H1 (cell line): ENCODE measurements at regions not wholly inside any gene's neighbourhood (a gene's known extent, or its start where the extent isn't known, plus 50 kb on each side); places are given as distances from the start of the nearest gene placed in this dataset.

ENCODE experiments used
- CTCF ChIA-PET: fragments of 300-600 bp; sonication (Branson Sonifier 250); formaldehyde crosslinking; loops from one replicate; lab custom pipeline; 2021; ENCODE audit not compliant: partially characterized antibody; lab: Charles Lee
- POLR2A ChIA-PET: fragments of 300-600 bp; sonication (Branson Sonifier 250); formaldehyde crosslinking; loops from one replicate; lab custom pipeline; 2021; ENCODE audit warnings: inconsistent platforms; ENCODE audit not compliant: partially characterized antibody; lab: Charles Lee
- DNase-seq, 2 experiments: peaks; one replicate each; pipeline versions ENCODE4 v3.0.0 to v3.0.0-alpha.2; 2010 to 2022; ENCODE audit warnings: low spot score in 2 of 2, low read depth in 1 of 2, mixed read lengths in 1 of 2
- FAIRE-seq: peaks from 2 replicates; lab custom pipeline; 2011; peaks lifted over from hg19 to GRCh38; lab: Jason Lieb, UNC
- H2AFZ ChIP-seq: 2 replicates; pipeline ENCODE4 v1.8.1; 2012; ENCODE audit warnings: low read length, inconsistent platforms
- H2AK5ac ChIP-seq: 2 replicates; pipeline ENCODE4 v1.6.1; 2013; ENCODE audit warnings: low read depth, low read length
- H2BK120ac ChIP-seq: replicated peaks from 2 replicates; pipeline ENCODE3; 2013; ENCODE audit warnings: low read depth, low read length, inconsistent platforms
- H2BK12ac ChIP-seq: 2 replicates; pipeline ENCODE4 v1.6.1; 2013; ENCODE audit warnings: low read depth, low read length
- H2BK15ac ChIP-seq: 2 replicates; pipeline ENCODE4 v1.6.1; 2013; ENCODE audit warnings: low read length
- H2BK20ac ChIP-seq: 2 replicates; pipeline ENCODE4 v1.6.1; 2013; ENCODE audit warnings: low read length
- H2BK5ac ChIP-seq: 2 replicates; pipeline ENCODE4 v1.6.1; 2013; ENCODE audit warnings: low read depth, low read length
- H3K14ac ChIP-seq: 2 replicates; pipeline ENCODE4 v1.6.1; 2013; ENCODE audit warnings: inconsistent platforms; ENCODE audit not compliant: insufficient read length
- H3K18ac ChIP-seq: 2 replicates; pipeline ENCODE4 v1.6.1; 2013; ENCODE audit warnings: low read length; ENCODE audit errors: extremely low read depth
- H3K23ac ChIP-seq: 2 replicates; pipeline ENCODE4 v1.6.1; 2013; ENCODE audit warnings: inconsistent platforms; ENCODE audit not compliant: insufficient read length
- H3K23me2 ChIP-seq: 2 replicates; pipeline ENCODE4 v1.6.1; 2013; ENCODE audit warnings: low read depth, low read length
- H3K27ac ChIP-seq: 2 replicates; pipeline ENCODE4 v1.6.1; 2011; ENCODE audit warnings: low read depth, low read length, inconsistent platforms
- H3K27me3 ChIP-seq, 4 experiments: replicated peaks in 1 of 4; 1 replicate in 1 of 4; 2 replicates in 3 of 4; pipeline versions ENCODE4 v1.6.1 to v1.8.1; 2011 to 2013; ENCODE audit warnings: low read length in 3 of 4, mild to moderate bottlenecking in 3 of 4, inconsistent platforms in 2 of 4, mixed read lengths in 2 of 4, moderate library complexity in 1 of 4; ENCODE audit not compliant: control insufficient read depth in 3 of 4, insufficient read depth in 3 of 4; ENCODE audit errors: extremely low read depth in 1 of 4
- H3K36me3 ChIP-seq, 4 experiments: 2 replicates each; pipeline versions ENCODE4 v1.6.1 to v1.8.1; 2011 to 2013; ENCODE audit warnings: mild to moderate bottlenecking in 4 of 4, low read length in 3 of 4, moderate library complexity in 2 of 4, control low read depth in 1 of 4, inconsistent platforms in 1 of 4; ENCODE audit not compliant: insufficient read depth in 4 of 4, control insufficient read depth in 2 of 4
- H3K4ac ChIP-seq: replicated peaks from 2 replicates; pipeline ENCODE3; 2013; ENCODE audit warnings: low read length, low read depth, mixed read lengths, inconsistent platforms; ENCODE audit not compliant: insufficient read length
- H3K4me1 ChIP-seq, 4 experiments: replicated peaks in 1 of 4; 1 replicate in 1 of 4; 2 replicates in 3 of 4; pipeline versions ENCODE4 v1.6.1 to v1.8.1; 2011 to 2013; ENCODE audit warnings: low read length in 3 of 4, inconsistent platforms in 2 of 4, mixed read lengths in 1 of 4; ENCODE audit not compliant: insufficient read depth in 4 of 4, control insufficient read depth in 3 of 4
- H3K4me2 ChIP-seq, 2 experiments: 2 replicates each; pipeline versions ENCODE4 v1.6.1 to v1.8.1; 2011 to 2013; ENCODE audit warnings: low read depth in 2 of 2, low read length in 2 of 2, control low read depth in 1 of 2, inconsistent platforms in 1 of 2, mild to moderate bottlenecking in 1 of 2; ENCODE audit not compliant: insufficient read depth in 1 of 2
- H3K4me3 ChIP-seq, 4 experiments: fragments of 200-600, 300-600 bp in 1 of 4; sonication (generic), shearing (Covaris generic), sonication (Bioruptor Twin) in 1 of 4; 2 replicates each; pipeline versions ENCODE4 v1.5.1 to v1.8.1; 2011 to 2016; ENCODE audit warnings: low read length in 4 of 4, low read depth in 3 of 4, control low read depth in 2 of 4, inconsistent platforms in 2 of 4, mild to moderate bottlenecking in 2 of 4, mixed read lengths in 1 of 4, moderate library complexity in 1 of 4; ENCODE audit not compliant: insufficient read depth in 2 of 4; ENCODE audit errors: extremely low read depth in 1 of 4
- H3K56ac ChIP-seq: replicated peaks from 2 replicates; pipeline ENCODE3; 2013; ENCODE audit warnings: low read depth, mild to moderate bottlenecking, mixed read lengths, low read length, inconsistent platforms; ENCODE audit not compliant: insufficient read length
- H3K79me1 ChIP-seq: 2 replicates; pipeline ENCODE4 v1.6.1; 2013; ENCODE audit warnings: low read depth, low read length, control low read depth
- H3K79me2 ChIP-seq, 2 experiments: 2 replicates each; pipeline versions ENCODE4 v1.6.1 to v1.8.1; 2012 to 2013; ENCODE audit warnings: low read length in 2 of 2, mild to moderate bottlenecking in 2 of 2, inconsistent platforms in 1 of 2; ENCODE audit not compliant: insufficient read depth in 2 of 2, control insufficient read depth in 1 of 2
- H3K9ac ChIP-seq, 4 experiments: replicated peaks in 1 of 4; 1 replicate in 1 of 4; 2 replicates in 3 of 4; pipeline versions ENCODE4 v1.6.1 to v1.8.1; 2011 to 2013; ENCODE audit warnings: low read depth in 3 of 4, low read length in 3 of 4, control low read depth in 2 of 4, mild to moderate bottlenecking in 2 of 4, moderate library complexity in 2 of 4, inconsistent platforms in 1 of 4; ENCODE audit errors: extremely low read depth in 1 of 4
- H3K9me3 ChIP-seq, 2 experiments: 2 replicates each; pipeline versions ENCODE4 v1.6.1 to v1.8.1; 2012 to 2013; ENCODE audit warnings: mild to moderate bottlenecking in 2 of 2, moderate library complexity in 2 of 2, control low read depth in 1 of 2, inconsistent platforms in 1 of 2, low read depth in 1 of 2, low read length in 1 of 2, mixed read lengths in 1 of 2; ENCODE audit not compliant: insufficient read depth in 2 of 2
- H4K20me1 ChIP-seq, 2 experiments: replicated peaks in 1 of 2; 2 replicates each; pipeline versions ENCODE3 to v1.8.1; 2011 to 2013; ENCODE audit warnings: inconsistent platforms in 2 of 2, low read length in 2 of 2, mild to moderate bottlenecking in 1 of 2; ENCODE audit not compliant: insufficient read depth in 2 of 2, control insufficient read depth in 1 of 2
- H4K5ac ChIP-seq: 2 replicates; pipeline ENCODE4 v1.6.1; 2013; ENCODE audit warnings: low read length, low read depth, mixed read lengths, inconsistent platforms; ENCODE audit not compliant: insufficient read length
- H4K8ac ChIP-seq: 2 replicates; pipeline ENCODE4 v1.8.0; 2013; ENCODE audit warnings: mild to moderate bottlenecking, moderate library complexity, low read length, inconsistent platforms; ENCODE audit not compliant: insufficient read depth; ENCODE audit errors: extremely low read depth
- H4K91ac ChIP-seq: replicated peaks from 2 replicates; pipeline ENCODE3; 2013; ENCODE audit warnings: low read length, mixed read lengths, inconsistent platforms; ENCODE audit not compliant: insufficient read length
- CREB1 ChIP-seq: IDR thresholded peaks from 2 replicates; pipeline ENCODE4 v1.6.1; 2012; ENCODE audit warnings: inconsistent platforms
- EP300 ChIP-seq, 2 experiments: IDR thresholded peaks; 1 replicate in 1 of 2; 2 replicates in 1 of 2; pipeline ENCODE4 v1.6.1; 2011 to 2012; ENCODE audit warnings: low read depth in 2 of 2, low read length in 2 of 2, mild to moderate bottlenecking in 2 of 2, borderline replicate concordance in 1 of 2, inconsistent platforms in 1 of 2, moderate library complexity in 1 of 2
- GTF2F1 ChIP-seq: IDR thresholded peaks from 2 replicates; pipeline ENCODE4 v1.6.1; 2012; ENCODE audit warnings: low read depth, low read length, improper control_type of control experiment, borderline replicate concordance
- JUN ChIP-seq: IDR thresholded peaks from 2 replicates; pipeline ENCODE4 v1.6.1; 2011; ENCODE audit warnings: low read depth, mild to moderate bottlenecking, improper control_type of control experiment, low read length
- KDM1A ChIP-seq: fragments of 200-600, 300-600 bp; sonication (generic); IDR thresholded peaks from 2 replicates; pipeline ENCODE4 v1.7.1; 2016; ENCODE audit warnings: mild to moderate bottlenecking, low read length, borderline replicate concordance
- NRF1 ChIP-seq: IDR thresholded peaks from 2 replicates; pipeline ENCODE4 v1.6.1; 2011; ENCODE audit warnings: mild to moderate bottlenecking, low read depth, low read length, improper control_type of control experiment
- POLR2A ChIP-seq, 2 experiments: IDR thresholded peaks; 1 replicate in 1 of 2; 2 replicates in 1 of 2; pipeline ENCODE4 v1.6.1; 2011; ENCODE audit warnings: low read depth in 2 of 2, low read length in 2 of 2, mild to moderate bottlenecking in 2 of 2; ENCODE audit errors: control extremely low read depth in 1 of 2
- SIN3A ChIP-seq, 2 experiments: IDR thresholded peaks in 1 of 2; conservative IDR thresholded peaks in 1 of 2; 2 replicates each; pipeline ENCODE4 v1.6.1; 2011 to 2012; ENCODE audit warnings: low read length in 2 of 2, improper control_type of control experiment in 1 of 2, low read depth in 1 of 2, mild to moderate bottlenecking in 1 of 2
- SP1 ChIP-seq: IDR thresholded peaks from 2 replicates; pipeline ENCODE4 v1.6.1; 2011; ENCODE audit warnings: low read depth, low read length
- TAF7 ChIP-seq: optimal IDR thresholded peaks from 2 replicates; pipeline ENCODE3; 2011; ENCODE audit warnings: low read depth, mild to moderate bottlenecking, inconsistent platforms, low read length, moderate library complexity, borderline replicate concordance
- whole genome bisulfite sequencing, 2 experiments: shearing (Covaris generic) in 1 of 2; methylation state at CpG; one replicate each; pipeline versions ENCODE4 v1.1.6 to v1.1.7; 2013 to 2015; ENCODE audit warnings: low lambda C conversion rate in 2 of 2, mixed read lengths in 2 of 2, inconsistent platforms in 1 of 2, low coverage in 1 of 2, missing lambda C conversion rate in 1 of 2; ENCODE audit not compliant: insufficient replicate concordance in 2 of 2, insufficient coverage in 1 of 2, insufficient read length in 1 of 2; ENCODE audit errors: extremely low coverage in 1 of 2, missing lambda C conversion rate in 1 of 2; 5-methylcytosine and 5-hydroxymethylcytosine counted together
- TF ChIP-seq, protein P1 (sequence below): IDR thresholded peaks from 2 replicates; pipeline ENCODE4 v1.6.1; 2011; ENCODE audit warnings: low read length, improper control_type of control experiment
- TF ChIP-seq, protein P2 (sequence below): IDR thresholded peaks from 2 replicates; pipeline ENCODE4 v1.6.1; 2012; ENCODE audit warnings: inconsistent platforms

DNA sequence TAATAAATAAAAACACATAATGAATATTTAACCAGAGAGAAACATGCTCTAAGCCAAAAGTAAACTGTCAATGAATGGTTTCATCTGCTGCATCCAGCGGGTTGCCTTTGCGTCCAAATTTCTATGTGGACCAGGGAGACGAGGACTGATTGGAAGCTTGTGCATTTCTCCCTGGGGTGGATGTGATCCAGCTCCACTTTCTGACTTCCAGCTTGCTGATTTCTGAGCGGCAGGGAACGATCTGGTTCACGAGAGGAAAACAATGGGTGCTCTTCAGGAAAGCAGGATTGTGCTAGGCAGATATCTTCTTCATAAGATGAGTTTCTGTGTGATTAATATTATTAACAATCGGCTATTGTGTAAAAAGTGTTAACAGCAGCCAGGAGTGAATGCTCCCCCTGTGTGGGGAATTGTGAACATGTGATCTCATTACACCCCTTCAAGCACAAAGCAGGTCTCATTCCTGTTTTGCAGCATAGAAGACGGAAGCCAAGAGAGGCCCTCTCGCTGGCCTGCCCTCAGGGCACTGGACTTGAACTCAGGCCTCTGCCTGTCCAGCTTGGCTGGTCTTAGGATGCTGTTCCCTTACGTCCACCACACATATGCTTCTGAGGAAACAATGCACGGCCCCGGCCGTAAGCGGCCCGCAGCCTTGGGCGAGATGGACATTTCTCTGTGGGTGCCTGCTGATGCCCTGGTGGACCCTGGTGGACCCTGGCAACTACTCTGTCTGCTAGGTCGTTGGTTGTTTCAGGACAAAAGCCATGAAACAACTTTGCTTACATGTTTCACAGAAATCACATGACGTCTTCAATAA lies 183.4 kb upstream of the C1orf174 start:
- no peak overlapping the region for H4K8ac ChIP-seq
- H2BK12ac ChIP-seq, result no peak overlapping the region
- no peak overlapping the region for H3K4me3 ChIP-seq
- WGBS, 2 experiments, result 90% methylated on average over 18 of the region's 18 CpGs; no CpG with 5 or more reads in 1 of the 2 experiments
- no peak overlapping the region for H2BK15ac ChIP-seq
- DNase-seq (no peak), FAIRE-seq (no peak)
- no peak overlapping the region for H4K5ac ChIP-seq
- H3K18ac ChIP-seq, result no peak overlapping the region
- no peaks in the 10 kb centered on the region for H3K36me3 ChIP-seq
- H3K79me1 ChIP-seq, result no peaks in the 10 kb centered on the region
- ChIA-PET POLR2A (no interaction called here), CTCF (no interaction called here)
- no peak overlapping the region for H2BK5ac ChIP-seq
- H4K20me1 ChIP-seq, result no peaks in the 10 kb centered on the region
- H4K91ac ChIP-seq, result no peak overlapping the region
- H3K23me2 ChIP-seq, result peaks cover 3% of the 10 kb centered on the region; the same call in 1 of the 2 replicates
- H2AK5ac ChIP-seq, result no peak overlapping the region
- peaks cover 0 to 3% of the 10 kb centered on the region in 2 experiments; a peak in 2 of 4 replicates for H3K9me3 ChIP-seq
- no peak overlapping the region for H3K9ac ChIP-seq
- H3K56ac ChIP-seq, result no peak overlapping the region
- peak overlapping the region; percentile 61 for H2BK120ac ChIP-seq
- no peak overlapping the region for H3K23ac ChIP-seq
- no peaks in the 10 kb centered on the region for H3K79me2 ChIP-seq
- H3K14ac ChIP-seq, result no peak overlapping the region
- H2AFZ ChIP-seq, result no peak overlapping the region
- H3K4ac ChIP-seq, result no peak overlapping the region
- H3K4me2 ChIP-seq, result no peak overlapping the region
- no peak overlapping the region for H3K27ac ChIP-seq
- H3K27me3 ChIP-seq, result no peaks in the 10 kb centered on the region
- H3K4me1 ChIP-seq, result no peaks in the 10 kb centered on the region
- H2BK20ac ChIP-seq, result no peak overlapping the region
- TF ChIP-seq, protein P1, sequence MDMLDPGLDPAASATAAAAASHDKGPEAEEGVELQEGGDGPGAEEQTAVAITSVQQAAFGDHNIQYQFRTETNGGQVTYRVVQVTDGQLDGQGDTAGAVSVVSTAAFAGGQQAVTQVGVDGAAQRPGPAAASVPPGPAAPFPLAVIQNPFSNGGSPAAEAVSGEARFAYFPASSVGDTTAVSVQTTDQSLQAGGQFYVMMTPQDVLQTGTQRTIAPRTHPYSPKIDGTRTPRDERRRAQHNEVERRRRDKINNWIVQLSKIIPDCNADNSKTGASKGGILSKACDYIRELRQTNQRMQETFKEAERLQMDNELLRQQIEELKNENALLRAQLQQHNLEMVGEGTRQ, result no peak
- TF ChIP-seq CREB1 (no peak), NRF1 (no peak), JUN (no peak), GTF2F1 (no peak), SIN3A (conservative IDR thresholded peaks at IDR 0.05 in 1 of 2, IDR thresholded peaks at IDR 0.05 in 1 of 2; ENCODE audit: low read depth in 1 of 2, low read length in 2 of 2) (no peak), KDM1A (no peak), TAF7 (no peak), POLR2A (IDR thresholded peaks at IDR 0.05; ENCODE audit: control extremely low read depth in 1 of 2, low read depth in 2 of 2, low read length in 2 of 2) (no peak), EP300 (IDR thresholded peaks at IDR 0.05; ENCODE audit: borderline replicate concordance in 1 of 2, low read depth in 2 of 2, low read length in 2 of 2) (no peak), SP1 (no peak)
- TF ChIP-seq, protein P2, sequence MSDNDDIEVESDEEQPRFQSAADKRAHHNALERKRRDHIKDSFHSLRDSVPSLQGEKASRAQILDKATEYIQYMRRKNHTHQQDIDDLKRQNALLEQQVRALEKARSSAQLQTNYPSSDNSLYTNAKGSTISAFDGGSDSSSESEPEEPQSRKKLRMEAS, result no peak
